SU-DHL-6 (cell line): ENCODE measurements at regions not wholly inside any gene's neighbourhood (a gene's known extent, or its start where the extent isn't known, plus 50 kb on each side); places are given as distances from the start of the nearest gene placed in this dataset.

ENCODE experiments used
- H2AFZ ChIP-seq: fragments of 200-600 bp; sonication (generic); 2 replicates; pipeline ENCODE4 v1.6.1; 2014; ENCODE audit warnings: low read depth, mild to moderate bottlenecking, moderate library complexity, mixed read lengths, antibody characterized with exemption, low read length; ENCODE audit not compliant: severe bottlenecking
- H3F3A ChIP-seq: fragments of 200-600 bp; shearing (Covaris generic); 2 replicates; pipeline ENCODE4 v1.6.0; 2016; ENCODE audit warnings: antibody characterized with exemption, mild to moderate bottlenecking; ENCODE audit not compliant: insufficient read depth
- H3K27ac ChIP-seq: fragments of 200-600 bp; sonication (generic); 2 replicates; pipeline ENCODE4 v1.5.1; 2016; ENCODE audit warnings: low read depth, mild to moderate bottlenecking, low read length, moderate library complexity, mixed read lengths
- H3K27me3 ChIP-seq: fragments of 200-600 bp; sonication (generic), shearing (Covaris generic); 2 replicates; pipeline ENCODE4 v1.6.0; 2014; ENCODE audit warnings: mild to moderate bottlenecking, low read length
- H3K36me3 ChIP-seq: fragments of 200-600 bp; sonication (generic); 2 replicates; pipeline ENCODE4 v1.6.1; 2014; ENCODE audit warnings: mild to moderate bottlenecking, low read length, mixed read lengths
- H3K4me2 ChIP-seq: fragments of 300-600, 200-600 bp; shearing (Covaris generic), sonication (generic); 2 replicates; pipeline ENCODE4 v1.6.0; 2014; ENCODE audit warnings: low read length, low read depth, mild to moderate bottlenecking; ENCODE audit not compliant: poor library complexity, severe bottlenecking
- H3K4me3 ChIP-seq: fragments of 200-600 bp; sonication (generic); 2 replicates; pipeline ENCODE4 v1.5.1; 2014; ENCODE audit warnings: antibody characterized with exemption, low read length, mild to moderate bottlenecking, mixed read lengths; ENCODE audit not compliant: insufficient read depth, poor library complexity, severe bottlenecking
- H3K79me2 ChIP-seq: fragments of 200-600 bp; sonication (generic); 2 replicates; pipeline ENCODE4 v1.6.1; 2014; ENCODE audit warnings: mild to moderate bottlenecking, low read length, moderate library complexity; ENCODE audit not compliant: insufficient read depth
- H3K9ac ChIP-seq: fragments of 200-600 bp; sonication (generic); 2 replicates; pipeline ENCODE4 v1.7.0; 2014; ENCODE audit warnings: mild to moderate bottlenecking, low read length
- H3K9me2 ChIP-seq: fragments of 200-600 bp; sonication (generic); replicated peaks from 2 replicates; pipeline ENCODE4 v1.6.1; 2014; ENCODE audit warnings: low read length; ENCODE audit not compliant: insufficient read depth
- H3K9me3 ChIP-seq: fragments of 200-600 bp; sonication (generic); 2 replicates; pipeline ENCODE4 v1.6.1; 2014; ENCODE audit warnings: low read length, mixed read lengths; ENCODE audit not compliant: insufficient read depth
- H4K20me1 ChIP-seq: fragments of 200-600 bp; sonication (generic); 2 replicates; pipeline ENCODE4 v1.6.1; 2014; ENCODE audit warnings: low read depth, mild to moderate bottlenecking, antibody characterized with exemption, low read length, moderate library complexity, mixed read lengths
- CTCF ChIP-seq: fragments of 200-600 bp; sonication (generic); IDR thresholded peaks from one replicate; pipeline ENCODE4 v1.5.1; 2017; ENCODE audit warnings: antibody characterized with exemption, mild to moderate bottlenecking, low read length, moderate library complexity; ENCODE audit not compliant: insufficient read depth, poor library complexity, severe bottlenecking
- EZH2phosphoT487 ChIP-seq: fragments of 200-600 bp; sonication (generic), shearing (Covaris generic); conservative IDR thresholded peaks from 2 replicates; pipeline ENCODE4 v1.6.1; 2018; ENCODE audit warnings: mild to moderate bottlenecking, antibody characterized with exemption, low read length, moderate library complexity, mixed read lengths

- H3K27ac ChIP-seq = no peak overlapping the region
- H3K36me3 ChIP-seq = no peaks in the 10 kb centered on the region
- H3K9me3 ChIP-seq = no peaks in the 10 kb centered on the region
- no peak overlapping the region for H3K4me2 ChIP-seq
- no peak overlapping the region for H2AFZ ChIP-seq
- H3K4me3 ChIP-seq = no peak overlapping the region
- no peaks in the 10 kb centered on the region for H4K20me1 ChIP-seq
- no peaks in the 10 kb centered on the region for H3K9me2 ChIP-seq
- no peaks in the 10 kb centered on the region for H3K27me3 ChIP-seq
- no peaks in the 10 kb centered on the region for H3F3A ChIP-seq
- TF ChIP-seq CTCF (no peak), EZH2phosphoT487 (no peak)
- no peak overlapping the region for H3K9ac ChIP-seq
- H3K79me2 ChIP-seq = no peaks in the 10 kb centered on the region
Measured at GRCh38 chr13:59145381-59145780, 1018.3 kb downstream of the DIAPH3 start.

DNA sequence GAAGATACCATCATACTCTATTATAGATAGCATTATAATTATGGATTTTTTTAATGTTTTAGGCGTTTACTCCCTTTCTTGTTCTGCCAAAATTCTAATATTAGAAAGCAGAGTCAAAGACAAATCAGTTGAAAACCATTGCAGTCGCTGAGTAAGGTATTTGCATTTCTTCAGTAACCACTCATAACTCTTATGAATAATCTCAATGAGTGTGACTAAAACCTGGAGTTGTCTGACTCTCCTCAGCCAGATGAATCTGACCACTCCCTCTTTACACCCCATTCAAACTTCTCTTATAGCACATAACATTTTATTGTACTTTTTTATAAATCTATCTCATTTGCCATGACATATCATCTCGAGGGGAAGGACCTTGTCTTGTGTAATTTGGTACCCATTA, 1006.5 kb downstream of the DIAPH3 start:
- Histone ChIP-seq H3K9me2 (no peaks in the 10 kb centered on the region), H3K27me3 (no peaks in the 10 kb centered on the region), H3F3A (no peaks in the 10 kb centered on the region), H3K79me2 (no peaks in the 10 kb centered on the region), H4K20me1 (no peaks in the 10 kb centered on the region), H3K4me2 (no peak overlapping the region), H3K36me3 (no peaks in the 10 kb centered on the region), H2AFZ (no peak overlapping the region), H3K9me3 (no peaks in the 10 kb centered on the region), H3K4me3 (no peak overlapping the region), H3K27ac (no peak overlapping the region), H3K9ac (no peak overlapping the region)
- TF ChIP-seq EZH2phosphoT487 = no peak
- TF ChIP-seq CTCF = no peak

GRCh38 chr13:59166174-59166573, 997.6 kb downstream of the DIAPH3 start:
- no peak overlapping the region for H2AFZ ChIP-seq
- no peaks in the 10 kb centered on the region for H3K27me3 ChIP-seq
- no peaks in the 10 kb centered on the region for H3F3A ChIP-seq
- H3K4me3 ChIP-seq = no peak overlapping the region
- no peaks in the 10 kb centered on the region for H3K36me3 ChIP-seq
- no peaks in the 10 kb centered on the region for H3K9me3 ChIP-seq
- H3K9me2 ChIP-seq = no peaks in the 10 kb centered on the region
- no peak overlapping the region for H3K4me2 ChIP-seq
- no peak overlapping the region for H3K27ac ChIP-seq
- H3K79me2 ChIP-seq = no peaks in the 10 kb centered on the region
- H3K9ac ChIP-seq = no peak overlapping the region
- TF ChIP-seq CTCF (no peak), EZH2phosphoT487 (no peak)
- no peaks in the 10 kb centered on the region for H4K20me1 ChIP-seq

DNA sequence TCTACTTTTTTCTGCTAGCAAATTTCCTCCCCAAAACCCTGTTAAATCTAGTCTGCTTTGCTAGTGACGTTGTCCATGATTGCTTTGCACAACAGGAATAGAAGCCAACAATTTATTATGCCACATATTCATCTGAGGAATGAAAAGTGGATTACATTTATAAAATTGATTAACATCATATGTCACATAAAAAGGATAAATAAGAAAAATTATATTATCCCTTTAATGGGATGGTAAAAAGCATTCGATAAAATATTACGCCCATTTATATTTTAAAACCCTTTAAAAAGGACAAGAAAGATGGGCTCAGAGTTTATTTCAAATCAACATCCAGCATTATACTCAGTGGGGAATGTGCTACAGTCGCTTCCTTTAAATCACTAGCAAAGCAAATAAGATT, 991.7 kb downstream of the DIAPH3 start:
- Histone ChIP-seq H3K36me3 (no peaks in the 10 kb centered on the region), H3K9me3 (no peaks in the 10 kb centered on the region), H3K4me2 (no peak overlapping the region), H3K79me2 (no peaks in the 10 kb centered on the region), H3K27ac (no peak overlapping the region), H4K20me1 (no peaks in the 10 kb centered on the region), H3K4me3 (no peak overlapping the region), H3K27me3 (no peaks in the 10 kb centered on the region), H2AFZ (no peak overlapping the region), H3K9me2 (no peaks in the 10 kb centered on the region), H3K9ac (no peak overlapping the region), H3F3A (no peaks in the 10 kb centered on the region)
- TF ChIP-seq EZH2phosphoT487 = no peak
- no peak for TF ChIP-seq CTCF
